PC-3 (cell line): ENCODE measurements at regions not wholly inside any gene's neighbourhood (a gene's known extent, or its start where the extent isn't known, plus 50 kb on each side); places are given as distances from the start of the nearest gene placed in this dataset.
A peak's percentile ranks its signal among the peaks of the same experiment; 100 is the strongest.

ENCODE experiments used
- ATAC-seq: fragments of 200-7000 bp; cut with Tn5 transposase; 2 replicates; pipeline ENCODE4 v1.9.1; 2020; ENCODE audit warnings: mild to moderate bottlenecking, moderate library complexity
- BruUV-seq: library from RNA; stranded (reverse); fragments of 400-500 nt; replicated peaks from 2 replicates; lab custom pipeline; 2021; lab: Mats Ljungman, UMichigan
- CTCF ChIA-PET: fragments of 300-600 bp; sonication (Branson Sonifier 250); formaldehyde crosslinking; loops from one replicate; lab custom pipeline; 2022; ENCODE audit warnings: antibody characterized with exemption; lab: Charles Lee
- POLR2A ChIA-PET: fragments of 300-600 bp; sonication (Branson Sonifier 250); formaldehyde crosslinking; loops from one replicate; lab custom pipeline; 2022; ENCODE audit warnings: antibody characterized with exemption; ENCODE audit not compliant: unreplicated experiment; lab: Charles Lee
- DNase-seq: peaks from one replicate; pipeline ENCODE4 v3.0.0-alpha.2; 2015
- H2AFZ ChIP-seq: fragments of 300-600 bp; sonication (generic); 2 replicates; pipeline ENCODE4 v1.6.0; 2016; ENCODE audit warnings: antibody characterized with exemption, low read length
- H3F3A ChIP-seq: fragments of 300-600 bp; sonication (generic); one replicate; pipeline ENCODE4 v1.6.0; 2017; ENCODE audit warnings: antibody characterized with exemption, low read length, control low read depth, mild to moderate bottlenecking; ENCODE audit not compliant: unreplicated experiment
- H3K27ac ChIP-seq: fragments of 300-600 bp; sonication (generic); 2 replicates; pipeline ENCODE4 v1.5.1; 2016; ENCODE audit warnings: mild to moderate bottlenecking, low read length
- H3K27me3 ChIP-seq: fragments of 300-600 bp; sonication (generic); 2 replicates; pipeline ENCODE4 v1.6.1; 2016; ENCODE audit warnings: low read length, mixed read lengths
- H3K36me3 ChIP-seq: fragments of 300-600 bp; sonication (generic); 2 replicates; pipeline ENCODE4 v1.6.1; 2016; ENCODE audit warnings: low read depth, mixed run types, low read length, mixed read lengths
- H3K4me1 ChIP-seq: fragments of 300-600 bp; sonication (generic); 2 replicates; pipeline ENCODE4 v1.5.1; 2016; ENCODE audit warnings: low read length; ENCODE audit not compliant: insufficient read depth
- H3K4me2 ChIP-seq: fragments of 300-600 bp; sonication (generic); 2 replicates; pipeline ENCODE4 v1.6.0; 2016; ENCODE audit warnings: low read length
- H3K4me3 ChIP-seq: fragments of 300-600 bp; sonication (generic); 2 replicates; pipeline ENCODE4 v1.5.1; 2016; ENCODE audit warnings: mild to moderate bottlenecking, low read length, mixed read lengths
- H3K79me2 ChIP-seq: fragments of 300-600 bp; sonication (generic); 2 replicates; pipeline ENCODE4 v1.6.1; 2017; ENCODE audit warnings: low read length, mixed read lengths
- H3K9ac ChIP-seq: fragments of 300-600 bp; sonication (generic); 2 replicates; pipeline ENCODE4 v1.6.0; 2016; ENCODE audit warnings: mild to moderate bottlenecking, low read length
- H3K9me2 ChIP-seq: fragments of 300-600 bp; sonication (generic); replicated peaks from 2 replicates; pipeline ENCODE4 v1.6.1; 2016; ENCODE audit warnings: mixed run types, low read length, mixed read lengths
- H3K9me3 ChIP-seq: fragments of 300-600 bp; sonication (generic); 2 replicates; pipeline ENCODE4 v1.6.1; 2016; ENCODE audit warnings: low read length, mixed read lengths
- H4K20me1 ChIP-seq: fragments of 300-600 bp; sonication (generic); 2 replicates; pipeline ENCODE4 v1.6.1; 2016; ENCODE audit warnings: low read length, mixed read lengths
- CTCF ChIP-seq: fragments of 300-600 bp; sonication (generic); conservative IDR thresholded peaks from 2 replicates; pipeline ENCODE4 v1.5.1; 2017; ENCODE audit warnings: antibody characterized with exemption, low read depth, mild to moderate bottlenecking, low read length
- EZH2 ChIP-seq: fragments of 300-600 bp; sonication (generic); IDR thresholded peaks from one replicate; pipeline ENCODE4 v1.6.1; 2017; ENCODE audit warnings: antibody characterized with exemption, mild to moderate bottlenecking, low read length; ENCODE audit not compliant: unreplicated experiment
- EZH2phosphoT487 ChIP-seq: fragments of 300-600 bp; sonication (generic); IDR thresholded peaks from 2 replicates; pipeline ENCODE4 v1.6.1; 2018; ENCODE audit warnings: mild to moderate bottlenecking, antibody characterized with exemption, low read length, borderline replicate concordance
- intact Hi-C: fragments of 100-400 bp; cut with micrococcal nuclease; formaldehyde crosslinking; loops from 2 replicates; pipeline ENCODE4 v1.9.0; 2023

GRCh38 chr9:81445331-81445921 is 243.9 kb downstream of the TLE1 start:
- Histone ChIP-seq H4K20me1 (no peaks in the 10 kb centered on the region), H3K4me3 (no peak overlapping the region), H3K9ac (no peak overlapping the region), H3K27ac (no peak overlapping the region), H3K9me3 (peaks cover 7% of the 10 kb centered on the region; the same call in 1 of the 2 replicates), H3K4me1 (no peaks in the 10 kb centered on the region), H3K36me3 (no peaks in the 10 kb centered on the region), H3K4me2 (no peak overlapping the region), H3K9me2 (no peaks in the 10 kb centered on the region), H3F3A (no peaks in the 10 kb centered on the region), H3K79me2 (no peaks in the 10 kb centered on the region), H3K27me3 (no peaks in the 10 kb centered on the region), H2AFZ (no peak overlapping the region)
- ChIA-PET POLR2A (no interaction called here), CTCF (no interaction called here)
- ATAC-seq = no peak
- intact Hi-C loops = no loop called here
- no TSS peak for BruUV-seq
- no peak for TF ChIP-seq EZH2
- no peak for TF ChIP-seq EZH2phosphoT487
- TF ChIP-seq CTCF = no peak
- DNase-seq = no peak

GRCh38 chr9:81431641-81432040 is 257.7 kb downstream of the TLE1 start:
- TF ChIP-seq EZH2phosphoT487 (no peak), EZH2 (no peak), CTCF (no peak)
- H3F3A ChIP-seq = no peaks in the 10 kb centered on the region
- peak overlapping the region; percentile 32; the same call in 1 of the 2 replicates for H3K4me3 ChIP-seq
- no peaks in the 10 kb centered on the region; the same call in 1 of the 2 replicates for H3K36me3 ChIP-seq
- peak overlapping the region; percentile 51 for H3K9ac ChIP-seq
- no peaks in the 10 kb centered on the region for H3K27me3 ChIP-seq
- BruUV-seq = no TSS peak
- CTCF ChIA-PET = interaction anchor here (0.6 kb wide), 1 partner anchor 199 kb away, joined by 4 read pairs; no protein-coding TSS in a partner anchor
- intact Hi-C loops = no loop called here
- H3K79me2 ChIP-seq = no peaks in the 10 kb centered on the region
- H3K27ac ChIP-seq = peak overlapping the region; percentile 89
- peaks cover 19% of the 10 kb centered on the region for H3K4me1 ChIP-seq
- H3K9me3 ChIP-seq = peaks cover 9% of the 10 kb centered on the region; the same call in 1 of the 2 replicates
- POLR2A ChIA-PET = no interaction called here
- peak overlapping the region; percentile 70 for H3K4me2 ChIP-seq
- H3K9me2 ChIP-seq = no peaks in the 10 kb centered on the region
- no peak overlapping the region for H2AFZ ChIP-seq
- ATAC-seq = peak; percentile 98
- DNase-seq = peak; percentile 88
- H4K20me1 ChIP-seq = no peaks in the 10 kb centered on the region

- TF ChIP-seq EZH2 (no peak), EZH2phosphoT487 (no peak), CTCF (no peak)
- Histone ChIP-seq H3K36me3 (no peaks in the 10 kb centered on the region; the same call in 1 of the 2 replicates), H4K20me1 (no peaks in the 10 kb centered on the region), H3K9me2 (no peaks in the 10 kb centered on the region), H3K4me3 (no peak overlapping the region), H3K9ac (peak overlapping the region; percentile 51; the same call in 1 of the 2 replicates), H3K79me2 (no peaks in the 10 kb centered on the region), H3K9me3 (peaks cover 9% of the 10 kb centered on the region; the same call in 1 of the 2 replicates), H3K27ac (peak overlapping the region; percentile 89), H2AFZ (no peak overlapping the region), H3K27me3 (no peaks in the 10 kb centered on the region), H3F3A (no peaks in the 10 kb centered on the region), H3K4me2 (peak overlapping the region; percentile 8), H3K4me1 (peaks cover 19% of the 10 kb centered on the region)
- POLR2A ChIA-PET = interaction anchor here (0.6 kb wide), 1 partner anchor 34 kb away, joined by 5 read pairs; no protein-coding TSS in a partner anchor
- CTCF ChIA-PET = no interaction called here
- ATAC-seq = peak; percentile 8; the same call in 1 of the 2 replicates
- DNase-seq = peak; percentile 61
- no TSS peak for BruUV-seq
- intact Hi-C loops = no loop called here
These were observed 258.6 kb downstream of the TLE1 start for GRCh38 chr9:81430727-81431126.
